Epithelial cell of esophagus (primary cell): ENCODE measurements at regions not wholly inside any gene's neighbourhood (a gene's known extent, or its start where the extent isn't known, plus 50 kb on each side); places are given as distances from the start of the nearest gene placed in this dataset.
A peak's percentile ranks its signal among the peaks of the same experiment; 100 is the strongest.

Source experiments
- DNase-seq: peaks from one replicate; pipeline ENCODE4 v3.0.0; 2010; ENCODE audit warnings: low read depth
- H3K4me3 ChIP-seq: 2 replicates; pipeline ENCODE4 v1.5.1; 2011; ENCODE audit warnings: mild to moderate bottlenecking, low read length, control low read depth
- TF ChIP-seq, protein P1 (sequence below): IDR thresholded peaks from 2 replicates; pipeline ENCODE4 v1.5.1; 2011; ENCODE audit warnings: low read depth, mild to moderate bottlenecking, low read length, control low read depth, inconsistent platforms; ENCODE audit not compliant: insufficient read depth; ENCODE audit errors: missing control alignments

DNA sequence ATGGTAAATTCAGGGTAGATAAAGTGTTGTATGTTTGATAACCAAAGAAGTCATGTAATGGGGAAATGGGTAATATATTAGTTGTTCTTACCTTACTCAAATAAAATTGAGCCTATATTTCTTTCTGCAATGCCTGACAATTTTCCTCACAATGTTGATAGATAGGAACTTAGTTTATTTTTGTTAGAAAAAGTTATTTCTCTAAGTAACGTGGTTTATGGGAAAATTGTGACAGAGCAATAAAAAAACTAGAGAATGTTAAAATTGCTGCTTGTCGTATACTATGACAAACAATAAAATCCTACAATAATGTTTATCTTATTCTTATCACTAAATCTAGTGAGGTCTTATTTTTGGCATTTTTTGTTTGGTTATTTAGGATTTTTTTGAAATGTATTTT lies 534.1 kb downstream of the TMTC2 start:
- TF ChIP-seq, protein P1, sequence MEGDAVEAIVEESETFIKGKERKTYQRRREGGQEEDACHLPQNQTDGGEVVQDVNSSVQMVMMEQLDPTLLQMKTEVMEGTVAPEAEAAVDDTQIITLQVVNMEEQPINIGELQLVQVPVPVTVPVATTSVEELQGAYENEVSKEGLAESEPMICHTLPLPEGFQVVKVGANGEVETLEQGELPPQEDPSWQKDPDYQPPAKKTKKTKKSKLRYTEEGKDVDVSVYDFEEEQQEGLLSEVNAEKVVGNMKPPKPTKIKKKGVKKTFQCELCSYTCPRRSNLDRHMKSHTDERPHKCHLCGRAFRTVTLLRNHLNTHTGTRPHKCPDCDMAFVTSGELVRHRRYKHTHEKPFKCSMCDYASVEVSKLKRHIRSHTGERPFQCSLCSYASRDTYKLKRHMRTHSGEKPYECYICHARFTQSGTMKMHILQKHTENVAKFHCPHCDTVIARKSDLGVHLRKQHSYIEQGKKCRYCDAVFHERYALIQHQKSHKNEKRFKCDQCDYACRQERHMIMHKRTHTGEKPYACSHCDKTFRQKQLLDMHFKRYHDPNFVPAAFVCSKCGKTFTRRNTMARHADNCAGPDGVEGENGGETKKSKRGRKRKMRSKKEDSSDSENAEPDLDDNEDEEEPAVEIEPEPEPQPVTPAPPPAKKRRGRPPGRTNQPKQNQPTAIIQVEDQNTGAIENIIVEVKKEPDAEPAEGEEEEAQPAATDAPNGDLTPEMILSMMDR, result no peak
- H3K4me3 ChIP-seq, result no peak overlapping the region
- DNase-seq, result no peak

DNA sequence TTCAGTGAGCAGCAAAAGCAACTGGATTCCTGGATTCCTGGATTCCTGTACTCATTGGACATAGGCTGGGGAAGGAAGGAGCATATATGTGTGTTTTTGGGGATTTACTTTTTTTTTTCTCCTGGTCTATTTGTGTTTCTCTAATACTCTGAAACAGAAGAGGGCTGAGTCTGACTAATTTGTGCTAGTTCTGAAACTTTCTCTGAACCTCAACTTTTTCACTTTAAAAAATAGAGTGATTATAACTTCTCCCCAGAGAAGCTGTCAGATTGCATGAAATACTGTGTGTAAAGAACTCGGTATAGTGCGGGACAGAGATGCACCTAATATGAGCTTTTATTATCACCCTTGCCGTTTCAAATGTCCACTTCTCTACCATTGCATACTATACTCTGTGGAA lies 529.5 kb downstream of the TMTC2 start:
- DNase-seq, result no peak
- TF ChIP-seq, protein P1, result no peak
- H3K4me3 ChIP-seq, result no peak overlapping the region

DNA sequence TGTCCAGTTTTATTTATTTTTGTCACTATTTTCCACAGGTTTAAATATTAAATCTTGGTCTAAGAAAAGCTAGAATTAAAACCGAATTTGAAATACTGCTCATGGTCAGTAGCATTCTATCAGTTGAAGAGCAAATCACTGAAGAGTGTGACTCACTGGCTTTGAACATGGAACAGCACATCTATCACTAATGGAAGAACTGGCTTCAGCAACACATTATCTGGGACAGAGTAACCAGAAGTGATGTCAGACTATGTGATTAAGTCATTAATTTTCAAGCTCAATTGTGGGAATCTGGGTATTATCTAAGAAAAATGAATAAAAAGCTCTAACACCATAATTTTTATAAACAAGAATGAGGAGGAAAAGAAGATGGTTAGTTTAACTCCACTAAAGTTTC lies 527.5 kb downstream of the TMTC2 start:
- H3K4me3 ChIP-seq, result no peak overlapping the region
- peak; percentile 6 for DNase-seq
- TF ChIP-seq, protein P1, result no peak

DNA sequence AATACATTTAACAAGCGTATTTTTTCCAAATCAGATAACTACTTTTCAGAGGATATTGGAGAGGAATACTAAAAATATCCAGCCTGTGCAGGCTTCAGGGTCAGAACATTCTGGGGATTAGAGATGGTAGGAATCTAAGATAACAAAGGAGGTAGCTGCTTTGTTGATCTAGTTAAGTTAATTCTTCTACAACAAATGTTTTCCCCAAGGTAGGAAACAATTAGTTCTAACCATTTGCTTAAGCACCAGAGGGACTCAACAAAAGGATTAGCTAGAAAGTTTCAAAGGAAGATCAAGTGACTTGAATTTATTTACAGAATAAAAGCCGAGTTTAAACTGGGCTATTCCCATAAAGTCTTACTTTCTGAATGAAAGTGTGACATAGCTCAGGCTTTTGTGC lies 524.2 kb downstream of the TMTC2 start:
- no peak overlapping the region for H3K4me3 ChIP-seq
- DNase-seq, result no peak
- TF ChIP-seq, protein P1, result no peak

DNA sequence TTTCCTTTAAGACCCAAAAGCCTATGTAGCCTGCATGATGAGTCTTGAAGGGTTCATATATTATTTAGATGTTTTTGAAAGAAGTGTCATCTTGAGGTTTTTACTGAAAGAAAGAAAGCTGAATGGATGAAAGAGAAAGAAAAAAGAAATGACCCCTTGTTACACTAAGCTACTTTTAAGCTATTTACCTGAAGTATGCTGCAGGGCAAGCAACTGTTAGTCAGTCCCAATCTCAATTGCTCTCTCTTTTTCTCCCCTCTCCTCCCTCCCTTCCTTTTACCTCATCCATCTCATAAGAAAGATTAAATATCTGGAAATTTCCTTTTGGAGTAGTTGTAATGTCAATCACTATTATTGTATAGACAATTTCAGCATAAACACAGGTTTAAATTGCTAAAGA lies 512.4 kb downstream of the TMTC2 start:
- no peak overlapping the region for H3K4me3 ChIP-seq
- TF ChIP-seq, protein P1, result no peak
- no peak for DNase-seq

DNA sequence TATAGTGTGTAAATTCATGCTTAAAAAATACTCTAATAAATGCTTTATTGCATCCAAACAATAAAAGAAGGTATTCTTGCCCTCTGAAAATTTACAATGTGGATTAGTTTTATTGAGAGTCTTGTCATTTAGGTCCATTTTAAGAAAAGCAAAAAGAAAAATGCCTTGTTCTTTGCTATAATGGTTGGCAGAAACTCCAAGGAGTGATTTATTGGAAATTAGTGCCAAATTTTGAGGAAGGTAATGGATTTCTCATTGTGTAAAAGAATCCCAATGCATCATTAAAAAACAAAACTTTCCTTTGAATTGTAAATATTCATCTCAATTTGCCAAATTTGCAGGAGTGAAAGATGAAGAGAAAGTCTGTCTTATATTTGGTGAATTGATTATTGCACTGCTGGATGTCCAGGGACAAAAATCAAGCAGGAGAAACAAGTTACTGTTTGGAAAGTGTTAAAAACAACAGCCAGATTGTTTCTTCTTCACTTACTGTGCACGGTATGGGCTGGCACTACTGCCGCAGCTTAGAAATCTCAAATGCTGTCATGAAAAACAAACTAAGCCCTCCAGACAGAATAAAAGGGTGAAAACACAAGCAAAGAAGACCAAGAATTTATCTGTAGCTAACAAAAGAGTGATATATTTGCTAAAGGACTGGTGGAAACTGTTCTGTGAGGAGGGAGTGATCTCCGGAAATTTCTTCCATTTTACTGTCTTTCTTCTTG lies 511.7 kb downstream of the TMTC2 start:
- TF ChIP-seq, protein P1, result no peak
- no peak for DNase-seq
- no peak overlapping the region for H3K4me3 ChIP-seq

DNA sequence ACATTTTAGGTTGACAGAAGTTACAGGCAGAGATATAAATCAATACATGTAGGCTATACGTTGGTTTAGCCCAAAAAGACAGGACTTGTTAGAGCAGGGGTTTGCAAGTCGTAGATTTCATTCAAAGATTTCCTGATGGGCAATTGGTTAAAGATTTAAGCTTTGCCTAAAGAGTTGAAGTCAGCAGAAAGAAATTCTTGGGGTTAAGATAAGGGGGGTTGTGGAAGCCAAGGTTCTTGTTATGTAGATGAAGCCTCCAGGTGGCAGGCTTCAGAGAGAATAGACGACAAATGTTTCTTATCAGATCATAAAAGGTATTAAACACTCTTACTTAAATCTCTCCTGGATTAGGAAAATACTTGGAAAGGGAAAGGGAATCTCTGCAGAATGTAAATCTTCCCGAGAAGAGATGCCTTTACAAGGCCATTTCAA lies 510.8 kb downstream of the TMTC2 start:
- no peak for DNase-seq
- no peak overlapping the region for H3K4me3 ChIP-seq
- TF ChIP-seq, protein P1, result no peak
